NB4 (cell line): ENCODE measurements at regions not wholly inside any gene's neighbourhood (a gene's known extent, or its start where the extent isn't known, plus 50 kb on each side); places are given as distances from the start of the nearest gene placed in this dataset.

Experiments used
- DNase-seq: peaks from one replicate; pipeline ENCODE4 v3.0.0; 2010; ENCODE audit warnings: low read depth
- H3K4me3 ChIP-seq: one replicate; pipeline ENCODE4 v1.5.1; 2011; ENCODE audit warnings: mild to moderate bottlenecking, low read depth, low read length, moderate library complexity
- MYC ChIP-seq: IDR thresholded peaks from 2 replicates; pipeline ENCODE4 v1.6.1; 2011; ENCODE audit warnings: low read depth, low read length
- POLR2A ChIP-seq: IDR thresholded peaks from 2 replicates; pipeline ENCODE4 v1.6.1; 2011; ENCODE audit warnings: mild to moderate bottlenecking; ENCODE audit not compliant: insufficient read length; ENCODE audit errors: extremely low read depth
- TF ChIP-seq, protein P1 (sequence below): IDR thresholded peaks from 2 replicates; pipeline ENCODE4 v1.6.1; 2011; ENCODE audit warnings: low read depth, low read length
- TF ChIP-seq, protein P2 (sequence below): IDR thresholded peaks from one replicate; pipeline ENCODE4 v1.5.1; 2012; ENCODE audit warnings: low read depth, low read length

DNA sequence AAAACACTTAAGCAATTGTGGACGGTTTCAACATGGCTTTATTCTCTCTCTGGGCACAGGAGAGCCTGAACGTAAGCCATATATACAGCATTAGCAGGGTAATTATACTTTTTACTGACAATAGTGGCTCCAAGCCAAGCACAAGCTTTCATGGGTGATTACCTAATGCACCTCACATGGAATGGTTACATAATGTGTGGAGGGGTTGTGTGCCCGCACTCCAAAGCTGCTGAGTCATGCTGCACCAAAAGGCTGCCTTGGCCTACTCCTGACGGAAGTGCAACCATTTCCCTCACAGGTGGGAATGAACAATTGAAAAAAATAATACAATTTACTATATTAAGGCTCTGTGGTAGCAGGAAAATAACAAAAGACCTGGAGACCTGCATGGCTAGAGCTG lies 86.5 kb upstream of the ATP10B start:
- peak; percentile 54 for DNase-seq
- no peak for TF ChIP-seq POLR2A
- TF ChIP-seq, protein P1, sequence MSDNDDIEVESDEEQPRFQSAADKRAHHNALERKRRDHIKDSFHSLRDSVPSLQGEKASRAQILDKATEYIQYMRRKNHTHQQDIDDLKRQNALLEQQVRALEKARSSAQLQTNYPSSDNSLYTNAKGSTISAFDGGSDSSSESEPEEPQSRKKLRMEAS = no peak
- TF ChIP-seq, protein P2, sequence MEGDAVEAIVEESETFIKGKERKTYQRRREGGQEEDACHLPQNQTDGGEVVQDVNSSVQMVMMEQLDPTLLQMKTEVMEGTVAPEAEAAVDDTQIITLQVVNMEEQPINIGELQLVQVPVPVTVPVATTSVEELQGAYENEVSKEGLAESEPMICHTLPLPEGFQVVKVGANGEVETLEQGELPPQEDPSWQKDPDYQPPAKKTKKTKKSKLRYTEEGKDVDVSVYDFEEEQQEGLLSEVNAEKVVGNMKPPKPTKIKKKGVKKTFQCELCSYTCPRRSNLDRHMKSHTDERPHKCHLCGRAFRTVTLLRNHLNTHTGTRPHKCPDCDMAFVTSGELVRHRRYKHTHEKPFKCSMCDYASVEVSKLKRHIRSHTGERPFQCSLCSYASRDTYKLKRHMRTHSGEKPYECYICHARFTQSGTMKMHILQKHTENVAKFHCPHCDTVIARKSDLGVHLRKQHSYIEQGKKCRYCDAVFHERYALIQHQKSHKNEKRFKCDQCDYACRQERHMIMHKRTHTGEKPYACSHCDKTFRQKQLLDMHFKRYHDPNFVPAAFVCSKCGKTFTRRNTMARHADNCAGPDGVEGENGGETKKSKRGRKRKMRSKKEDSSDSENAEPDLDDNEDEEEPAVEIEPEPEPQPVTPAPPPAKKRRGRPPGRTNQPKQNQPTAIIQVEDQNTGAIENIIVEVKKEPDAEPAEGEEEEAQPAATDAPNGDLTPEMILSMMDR = no peak
- TF ChIP-seq MYC = no peak

DNA sequence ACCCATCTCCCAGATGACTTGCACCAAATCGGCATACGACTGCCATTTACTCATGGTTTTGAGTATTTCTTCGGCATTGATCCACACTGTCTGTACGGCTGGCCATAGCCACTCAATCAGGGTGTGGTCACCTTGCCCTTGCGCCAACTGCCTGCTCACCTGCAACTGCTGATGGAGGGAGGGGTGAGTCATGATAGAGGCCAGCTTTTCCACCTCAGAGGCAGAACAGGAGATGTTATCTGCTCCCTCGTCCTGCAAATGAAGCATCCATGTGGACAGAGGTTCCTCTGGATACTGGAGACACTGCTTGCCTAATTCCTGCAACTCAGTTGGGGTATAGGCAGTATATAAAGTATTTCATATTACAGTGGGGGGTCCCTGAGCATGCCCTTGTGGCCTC lies 85.6 kb upstream of the ATP10B start:
- TF ChIP-seq, protein P2 = no peak
- TF ChIP-seq, protein P1 = no peak
- TF ChIP-seq MYC (no peak), POLR2A (no peak)
- H3K4me3 ChIP-seq = no peak overlapping the region
- DNase-seq = no peak

More for the DNA sequence above, 86.5 kb upstream of the ATP10B start:
- no peak overlapping the region for H3K4me3 ChIP-seq

DNA sequence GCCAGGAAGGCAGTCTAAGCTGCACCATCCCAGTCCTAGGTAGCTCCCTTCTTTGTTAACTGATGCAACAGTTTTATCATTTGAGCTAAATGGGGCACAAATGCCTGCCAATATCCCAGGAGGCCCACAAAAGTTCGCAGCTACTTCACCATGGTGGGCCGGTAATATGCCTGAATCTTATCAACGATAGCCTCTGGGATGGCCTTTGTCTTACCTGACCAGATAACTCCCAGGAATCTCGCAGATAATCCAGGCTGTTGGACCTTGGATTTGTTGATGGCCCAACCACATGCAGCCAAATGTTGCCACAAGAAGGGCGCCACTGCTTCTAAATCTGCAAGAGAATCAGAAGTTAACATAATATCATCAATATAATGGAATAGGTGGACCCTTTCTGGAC lies 83.8 kb upstream of the ATP10B start:
- H3K4me3 ChIP-seq = no peak overlapping the region
- DNase-seq = no peak
- TF ChIP-seq, protein P2 = no peak
- no peak for TF ChIP-seq POLR2A
- TF ChIP-seq, protein P1 = no peak
- TF ChIP-seq MYC = no peak

DNA sequence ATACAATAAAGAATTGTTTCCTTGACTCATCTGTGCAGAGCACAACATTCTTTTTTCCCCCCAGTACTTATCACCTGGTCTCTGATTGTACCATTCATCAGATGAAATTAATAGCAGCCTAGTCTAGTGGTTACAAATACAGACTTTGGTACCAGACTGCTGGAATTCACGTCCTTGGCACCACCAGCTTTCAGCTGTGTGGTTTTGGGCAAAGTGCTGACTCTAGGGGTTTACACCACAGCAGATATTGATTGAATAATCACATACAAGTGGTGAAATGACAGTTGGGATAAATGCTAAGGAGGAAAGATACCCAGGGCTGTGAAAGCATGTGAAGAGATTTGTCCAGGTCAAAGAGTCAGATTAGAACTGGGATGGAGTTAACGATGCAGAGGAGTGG lies 79.3 kb upstream of the ATP10B start:
- DNase-seq = no peak
- no peak overlapping the region for H3K4me3 ChIP-seq
- no peak for TF ChIP-seq POLR2A
- TF ChIP-seq, protein P2 = no peak
- TF ChIP-seq MYC = no peak
- TF ChIP-seq, protein P1 = no peak

DNA sequence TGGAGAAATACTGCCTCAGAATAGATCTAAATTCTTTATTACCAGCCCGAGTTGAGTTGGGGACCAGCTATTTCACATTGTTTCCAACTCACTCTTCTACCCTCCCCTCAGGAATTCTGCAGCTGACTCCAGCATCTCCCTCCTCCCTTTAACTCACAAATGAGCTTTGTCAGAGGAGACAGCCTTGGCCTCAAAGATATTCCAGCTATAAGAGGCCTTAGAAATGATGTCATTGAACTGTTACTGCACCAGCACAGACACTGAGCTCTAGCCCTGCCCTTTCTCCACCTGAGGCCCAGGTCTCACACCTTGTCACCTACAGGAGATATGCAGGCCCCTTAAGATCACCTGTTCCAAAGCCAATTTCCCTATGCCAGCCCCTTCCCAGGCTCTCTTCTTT lies 78.4 kb upstream of the ATP10B start:
- no peak for DNase-seq
- no peak overlapping the region for H3K4me3 ChIP-seq
- TF ChIP-seq, protein P1 = no peak
- TF ChIP-seq POLR2A (no peak), MYC (no peak)
- TF ChIP-seq, protein P2 = no peak

DNA sequence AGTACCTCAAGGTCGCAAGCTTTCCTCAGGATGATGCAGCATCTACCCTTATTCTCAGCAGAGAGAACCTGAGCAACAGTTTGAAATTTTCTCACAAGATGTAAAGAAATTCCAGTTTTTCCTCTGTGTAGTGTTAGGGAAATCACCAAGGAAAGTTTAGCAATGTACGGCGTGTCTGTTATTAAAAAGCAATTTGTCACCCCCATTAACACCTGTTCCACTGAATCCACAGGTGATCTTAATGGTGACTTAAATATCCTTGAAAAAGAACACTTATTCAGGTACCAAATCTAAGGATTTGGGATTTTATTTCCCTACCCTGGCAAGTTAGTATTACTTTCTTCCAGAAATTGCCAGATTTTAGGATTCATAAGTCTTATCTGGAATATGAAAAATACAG lies 77.9 kb upstream of the ATP10B start:
- no peak for DNase-seq
- H3K4me3 ChIP-seq = no peak overlapping the region
- TF ChIP-seq, protein P2 = no peak
- TF ChIP-seq POLR2A (no peak), MYC (no peak)
- TF ChIP-seq, protein P1 = no peak
